Caco-2 (cell line): ENCODE measurements at regions not wholly inside any gene's neighbourhood (a gene's known extent, or its start where the extent isn't known, plus 50 kb on each side); places are given as distances from the start of the nearest gene placed in this dataset.

Experiments used
- BruUV-seq: library from RNA; stranded (reverse); fragments of 400-500 nt; replicated peaks from 2 replicates; lab custom pipeline; 2021; lab: Mats Ljungman, UMichigan
- CTCF ChIA-PET: fragments of 300-600 bp; sonication (Branson Sonifier 250); formaldehyde crosslinking; loops from one replicate; lab custom pipeline; 2022; ENCODE audit warnings: antibody characterized with exemption; lab: Charles Lee
- POLR2A ChIA-PET: fragments of 300-600 bp; sonication (Branson Sonifier 250); formaldehyde crosslinking; loops from one replicate; lab custom pipeline; 2022; ENCODE audit warnings: antibody characterized with exemption; lab: Charles Lee
- DNase-seq, 2 experiments: peaks; one replicate each; pipeline versions ENCODE4 v3.0.0 to v3.0.0-alpha.2; 2020 to 2022
- H3K27me3 ChIP-seq: replicated peaks from 2 replicates; pipeline ENCODE4 v1.6.0; 2011; ENCODE audit warnings: low read length; ENCODE audit not compliant: control insufficient read depth, insufficient read depth
- H3K36me3 ChIP-seq: 2 replicates; pipeline ENCODE4 v1.5.1; 2011; ENCODE audit warnings: low read length; ENCODE audit not compliant: control insufficient read depth, insufficient read depth
- H3K4me1 ChIP-seq: fragments of 250-450 bp; sonication (Bioruptor Pico); 2 replicates; pipeline ENCODE4 v1.5.1; 2020; ENCODE audit warnings: mild to moderate bottlenecking
- H3K4me3 ChIP-seq: 2 replicates; pipeline ENCODE4 v1.5.1; 2011; ENCODE audit warnings: low read depth, mild to moderate bottlenecking, control low read depth, low read length
- H3K9me3 ChIP-seq: fragments of 250-450 bp; sonication (Bioruptor Pico); 2 replicates; pipeline ENCODE4 v1.5.1; 2020; ENCODE audit warnings: mild to moderate bottlenecking, moderate library complexity
- H3K27ac Mint-ChIP-seq: one replicate; pipeline ENCODE4 v1.8.0; 2022; ENCODE audit warnings: mixed read lengths; ENCODE audit not compliant: unreplicated experiment
- H3K27me3 Mint-ChIP-seq: one replicate; pipeline ENCODE4 v1.8.0; 2022; ENCODE audit warnings: mixed read lengths; ENCODE audit not compliant: insufficient read depth, unreplicated experiment
- H3K36me3 Mint-ChIP-seq: one replicate; pipeline ENCODE4 v1.8.0; 2022; ENCODE audit warnings: mild to moderate bottlenecking, mixed read lengths; ENCODE audit not compliant: insufficient read depth, unreplicated experiment
- H3K4me1 Mint-ChIP-seq: one replicate; pipeline ENCODE4 v1.8.0; 2022; ENCODE audit warnings: low read depth, mixed read lengths; ENCODE audit not compliant: unreplicated experiment
- H3K4me3 Mint-ChIP-seq: one replicate; pipeline ENCODE4 v1.8.0; 2022; ENCODE audit warnings: mild to moderate bottlenecking, moderate library complexity, mixed read lengths; ENCODE audit not compliant: unreplicated experiment
- H3K9me3 Mint-ChIP-seq: one replicate; pipeline ENCODE4 v1.8.0; 2022; ENCODE audit warnings: mixed read lengths; ENCODE audit not compliant: unreplicated experiment
- intact Hi-C: fragments of 100-400 bp; cut with micrococcal nuclease; formaldehyde crosslinking; loops from one replicate; pipeline ENCODE4 v1.10.0; 2022; ENCODE audit not compliant: unreplicated experiment
- TF ChIP-seq, protein P1 (sequence below), 2 experiments: fragments of 200-600 bp in 1 of 2; IDR thresholded peaks; 1 replicate in 1 of 2; 2 replicates in 1 of 2; pipeline versions ENCODE4 v1.5.1 to v1.8.0; 2011 to 2022; ENCODE audit warnings: antibody characterized with exemption in 1 of 2, control low read depth in 1 of 2, inconsistent platforms in 1 of 2, low read depth in 1 of 2, low read length in 1 of 2, mild to moderate bottlenecking in 1 of 2, moderate library complexity in 1 of 2; ENCODE audit not compliant: insufficient read depth in 1 of 2, severe bottlenecking in 1 of 2, unreplicated experiment in 1 of 2

DNA sequence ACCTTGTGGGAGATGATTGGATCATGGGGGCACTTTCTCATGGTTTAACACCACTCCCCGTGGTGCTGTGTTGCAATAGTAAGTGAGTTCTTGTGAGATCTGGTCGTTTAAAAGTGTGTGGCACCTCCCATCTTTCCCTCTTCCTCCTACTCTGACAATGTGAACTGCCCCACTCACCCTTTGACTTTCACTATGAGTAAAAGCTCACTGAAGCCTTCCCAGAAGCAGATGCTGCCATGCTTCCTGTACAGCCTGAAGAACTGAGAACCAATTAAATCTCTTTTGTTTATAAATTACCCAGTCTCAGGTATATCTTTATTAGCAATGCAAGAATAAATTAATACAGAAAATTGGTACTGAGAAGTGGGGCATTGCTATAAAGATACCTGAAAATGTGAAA lies 509.6 kb upstream of the CT83 start:
- CTCF ChIA-PET: no interaction called here
- POLR2A ChIA-PET: no interaction called here
- H3K27me3 Mint-ChIP-seq: no peaks in the 10 kb centered on the region
- peaks cover 17% of the 10 kb centered on the region for H3K9me3 Mint-ChIP-seq
- no peaks in the 10 kb centered on the region for H3K36me3 Mint-ChIP-seq
- no TSS peak for BruUV-seq
- no peaks in the 10 kb centered on the region for H3K4me1 Mint-ChIP-seq
- intact Hi-C loops: no loop called here
- DNase-seq: no peak
- no peak overlapping the region for H3K4me3 ChIP-seq
- H3K36me3 ChIP-seq: no peaks in the 10 kb centered on the region
- H3K4me3 Mint-ChIP-seq: no peak overlapping the region
- H3K9me3 ChIP-seq: no peaks in the 10 kb centered on the region
- H3K27me3 ChIP-seq: no peaks in the 10 kb centered on the region
- no peaks in the 10 kb centered on the region for H3K4me1 ChIP-seq
- TF ChIP-seq, protein P1, sequence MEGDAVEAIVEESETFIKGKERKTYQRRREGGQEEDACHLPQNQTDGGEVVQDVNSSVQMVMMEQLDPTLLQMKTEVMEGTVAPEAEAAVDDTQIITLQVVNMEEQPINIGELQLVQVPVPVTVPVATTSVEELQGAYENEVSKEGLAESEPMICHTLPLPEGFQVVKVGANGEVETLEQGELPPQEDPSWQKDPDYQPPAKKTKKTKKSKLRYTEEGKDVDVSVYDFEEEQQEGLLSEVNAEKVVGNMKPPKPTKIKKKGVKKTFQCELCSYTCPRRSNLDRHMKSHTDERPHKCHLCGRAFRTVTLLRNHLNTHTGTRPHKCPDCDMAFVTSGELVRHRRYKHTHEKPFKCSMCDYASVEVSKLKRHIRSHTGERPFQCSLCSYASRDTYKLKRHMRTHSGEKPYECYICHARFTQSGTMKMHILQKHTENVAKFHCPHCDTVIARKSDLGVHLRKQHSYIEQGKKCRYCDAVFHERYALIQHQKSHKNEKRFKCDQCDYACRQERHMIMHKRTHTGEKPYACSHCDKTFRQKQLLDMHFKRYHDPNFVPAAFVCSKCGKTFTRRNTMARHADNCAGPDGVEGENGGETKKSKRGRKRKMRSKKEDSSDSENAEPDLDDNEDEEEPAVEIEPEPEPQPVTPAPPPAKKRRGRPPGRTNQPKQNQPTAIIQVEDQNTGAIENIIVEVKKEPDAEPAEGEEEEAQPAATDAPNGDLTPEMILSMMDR (IDR thresholded peaks at IDR 0.05; ENCODE audit: insufficient read depth in 1 of 2, low read depth in 1 of 2, low read length in 1 of 2, severe bottlenecking in 1 of 2, unreplicated experiment in 1 of 2): no peak
- no peak overlapping the region for H3K27ac Mint-ChIP-seq

DNA sequence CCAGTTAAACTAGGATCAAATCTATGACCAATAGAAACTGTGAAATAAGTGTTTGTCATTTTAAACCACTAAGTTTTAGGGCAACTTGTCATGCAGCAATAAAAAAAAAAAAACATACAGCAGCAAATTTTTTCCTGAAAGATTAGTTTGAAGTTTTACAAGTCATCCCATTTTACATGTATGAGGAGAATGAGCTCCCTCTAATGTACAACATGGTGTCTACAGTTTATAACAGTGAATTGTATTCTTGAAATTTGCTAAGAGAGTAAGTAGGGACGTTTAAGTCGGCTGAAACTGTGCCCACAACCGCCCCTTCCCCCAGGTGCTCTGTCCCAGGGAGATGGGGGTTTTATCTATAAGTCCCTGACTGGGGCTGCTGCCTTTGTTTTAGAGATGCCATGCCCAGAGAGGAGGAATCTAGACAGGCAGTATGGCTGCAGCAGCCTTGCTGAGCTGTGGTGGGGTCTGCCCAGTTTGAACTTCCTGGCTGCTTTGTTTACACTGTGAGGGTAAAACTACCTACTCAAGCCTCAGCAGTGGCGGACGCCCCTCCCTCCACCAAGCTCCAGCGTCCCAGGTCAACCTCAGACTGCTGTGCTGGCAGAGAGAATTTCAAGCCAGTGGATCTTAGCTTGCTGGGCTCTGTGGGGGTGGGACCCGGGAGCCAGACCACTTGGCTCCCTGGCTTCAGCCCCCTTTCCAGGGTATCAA lies 499.3 kb upstream of the CT83 start:
- Histone ChIP-seq H3K27me3 (no peaks in the 10 kb centered on the region), H3K36me3 (no peaks in the 10 kb centered on the region), H3K4me3 (no peak overlapping the region), H3K4me1 (no peaks in the 10 kb centered on the region), H3K9me3 (no peaks in the 10 kb centered on the region)
- BruUV-seq: no TSS peak
- intact Hi-C loops: loop anchor here (5.0 kb wide), 1 partner anchor 470 kb away; no protein-coding TSS in a partner anchor
- H3K27me3 Mint-ChIP-seq: no peaks in the 10 kb centered on the region
- no peak overlapping the region for H3K4me3 Mint-ChIP-seq
- H3K27ac Mint-ChIP-seq: no peak overlapping the region
- no peaks in the 10 kb centered on the region for H3K4me1 Mint-ChIP-seq
- H3K36me3 Mint-ChIP-seq: no peaks in the 10 kb centered on the region
- no peaks in the 10 kb centered on the region for H3K9me3 Mint-ChIP-seq
- ChIA-PET POLR2A (no interaction called here), CTCF (interaction anchor here (0.7 kb wide), 1 partner anchor 305 kb away, joined by 3 read pairs; no protein-coding TSS in a partner anchor)
- TF ChIP-seq, protein P1 (IDR thresholded peaks at IDR 0.05; ENCODE audit: insufficient read depth in 1 of 2, low read depth in 1 of 2, low read length in 1 of 2, severe bottlenecking in 1 of 2, unreplicated experiment in 1 of 2): no peak
- DNase-seq: no peak

DNA sequence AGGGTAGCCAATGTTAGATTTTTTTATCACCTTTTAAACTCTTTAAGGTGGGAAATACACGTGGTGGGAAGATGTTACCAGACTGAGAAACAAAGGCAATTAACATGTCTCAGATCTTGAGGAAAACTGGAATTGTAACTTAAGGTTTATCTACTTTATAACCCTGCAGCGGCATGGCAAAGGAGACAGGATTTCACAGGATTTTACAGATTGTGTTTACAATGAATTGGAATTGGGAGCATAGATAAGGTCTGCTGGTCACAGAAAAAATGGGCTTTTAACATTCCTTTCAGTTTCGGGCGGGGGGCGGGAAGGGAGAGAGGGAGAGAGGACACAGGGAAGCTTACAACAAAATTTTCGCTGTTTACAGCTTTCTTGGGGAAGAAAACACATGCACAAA lies 467.5 kb upstream of the CT83 start:
- H3K36me3 ChIP-seq: no peaks in the 10 kb centered on the region
- no peaks in the 10 kb centered on the region for H3K27me3 ChIP-seq
- peak overlapping the region; percentile 63 for H3K4me3 Mint-ChIP-seq
- no peaks in the 10 kb centered on the region for H3K9me3 ChIP-seq
- DNase-seq: no peak
- H3K9me3 Mint-ChIP-seq: peaks cover 8% of the 10 kb centered on the region
- POLR2A ChIA-PET: no interaction called here
- H3K4me3 ChIP-seq: no peak overlapping the region
- H3K4me1 ChIP-seq: no peaks in the 10 kb centered on the region
- H3K36me3 Mint-ChIP-seq: no peaks in the 10 kb centered on the region
- intact Hi-C loops: no loop called here
- H3K27ac Mint-ChIP-seq: peak overlapping the region; percentile 76
- CTCF ChIA-PET: no interaction called here
- H3K27me3 Mint-ChIP-seq: no peaks in the 10 kb centered on the region
- no TSS peak for BruUV-seq
- H3K4me1 Mint-ChIP-seq: peaks cover 7% of the 10 kb centered on the region
- TF ChIP-seq, protein P1 (IDR thresholded peaks at IDR 0.05; ENCODE audit: insufficient read depth in 1 of 2, low read depth in 1 of 2, low read length in 1 of 2, severe bottlenecking in 1 of 2, unreplicated experiment in 1 of 2): no peak
